K562 (cell line): ENCODE measurements at regions not wholly inside any gene's neighbourhood (a gene's known extent, or its start where the extent isn't known, plus 50 kb on each side); places are given as distances from the start of the nearest gene placed in this dataset.

Experiments used
- ATAC-seq: fragments of 200-7000 bp; cut with Tn5 transposase; 3 replicates; pipeline ENCODE4 v1.9.1; 2020; ENCODE audit warnings: moderate library complexity
- BruUV-seq: library from RNA; stranded (reverse); fragments of 400-500 nt; replicated peaks from 2 replicates; lab custom pipeline; 2021; lab: Mats Ljungman, UMichigan
- CTCF ChIA-PET: fragments of 300-600 bp; formaldehyde crosslinking; extraction: SDS; loops from one replicate; lab custom pipeline; 2021; ENCODE audit warnings: low intra/inter-chr PET ratio; lab: Yijun Ruan, JAX
- POLR2A ChIA-PET: fragments of 300-600, 350-650 bp; sonication (Branson Sonifier 250); formaldehyde crosslinking; extraction: SDS; loops from one replicate; lab custom pipeline; 2021; ENCODE audit warnings: antibody characterized with exemption, inconsistent platforms; lab: Yijun Ruan, JAX
- DNase-seq, 4 experiments: peaks; one replicate each; pipeline versions ENCODE4 v3.0.0 to v3.0.0-alpha.2; 2011 to 2018; ENCODE audit warnings: low spot score in 3 of 4, mixed read lengths in 3 of 4; ENCODE audit errors: extremely low read depth in 1 of 4
- FAIRE-seq: peaks from 2 replicates; lab custom pipeline; 2011; peaks lifted over from hg19 to GRCh38; lab: Jason Lieb, UNC
- H2AFZ ChIP-seq: 2 replicates; pipeline ENCODE4 v1.6.0; 2011; ENCODE audit warnings: low read depth, low read length, control low read depth, inconsistent platforms
- H3K27ac ChIP-seq: fragments of 200-600 bp; 3 replicates; pipeline ENCODE4 v1.8.0; 2011; ENCODE audit warnings: low read depth, mild to moderate bottlenecking, control low read depth, inconsistent platforms, low read length, moderate library complexity, mixed read lengths; ENCODE audit errors: extremely low read depth
- H3K27me3 ChIP-seq, 2 experiments: fragments of 300-600 bp in 1 of 2; 2 replicates in 1 of 2; 3 replicates in 1 of 2; pipeline versions ENCODE4 v1.6.0 to v1.8.0; 2011; ENCODE audit warnings: inconsistent platforms in 2 of 2, low read length in 2 of 2, mild to moderate bottlenecking in 1 of 2, mixed read lengths in 1 of 2, moderate library complexity in 1 of 2; ENCODE audit not compliant: control insufficient read depth in 2 of 2, insufficient read depth in 2 of 2
- H3K36me3 ChIP-seq: fragments of 300-600 bp; 3 replicates; pipeline ENCODE4 v1.8.0; 2011; ENCODE audit warnings: mild to moderate bottlenecking, low read length, inconsistent platforms; ENCODE audit not compliant: control insufficient read depth, insufficient read depth
- H3K4me1 ChIP-seq, 2 experiments: fragments of 200-600 bp in 1 of 2; replicated peaks in 1 of 2; 2 replicates in 1 of 2; 3 replicates in 1 of 2; pipeline versions ENCODE4 v1.5.1 to v1.8.0; 2011; ENCODE audit warnings: inconsistent platforms in 2 of 2, low read length in 2 of 2, mild to moderate bottlenecking in 1 of 2, mixed read lengths in 1 of 2, moderate library complexity in 1 of 2; ENCODE audit not compliant: control insufficient read depth in 2 of 2, insufficient read depth in 2 of 2
- H3K4me2 ChIP-seq: 2 replicates; pipeline ENCODE4 v1.6.1; 2011; ENCODE audit warnings: low read length, control low read depth, inconsistent platforms, mixed read lengths; ENCODE audit not compliant: insufficient read depth
- H3K4me3 ChIP-seq: fragments of 200-600 bp; sonication (generic), shearing (Covaris generic); 2 replicates; pipeline ENCODE4 v1.5.1; 2016; ENCODE audit warnings: control low read depth, inconsistent platforms
- H3K79me2 ChIP-seq: fragments of 200-600 bp; 3 replicates; pipeline ENCODE4 v1.8.0; 2011; ENCODE audit warnings: low read length, inconsistent platforms; ENCODE audit not compliant: control insufficient read depth, insufficient read depth
- H3K9ac ChIP-seq, 2 experiments: 2 replicates each; pipeline versions ENCODE4 v1.6.0 to v1.6.1; 2011; ENCODE audit warnings: low read depth in 2 of 2, low read length in 2 of 2, control low read depth in 1 of 2, inconsistent platforms in 1 of 2, mild to moderate bottlenecking in 1 of 2, mixed read lengths in 1 of 2; ENCODE audit not compliant: insufficient read depth in 1 of 2
- H3K9me1 ChIP-seq: one replicate; pipeline ENCODE4 v1.6.0; 2011; ENCODE audit warnings: inconsistent platforms, mild to moderate bottlenecking, low read length, moderate library complexity; ENCODE audit not compliant: control insufficient read depth, insufficient read depth
- H3K9me3 ChIP-seq: replicated peaks from 2 replicates; pipeline ENCODE4 v1.5.1; 2011; ENCODE audit warnings: low read depth, low read length, inconsistent platforms; ENCODE audit not compliant: control insufficient read depth, insufficient read depth
- H4K20me1 ChIP-seq: replicated peaks from 2 replicates; pipeline ENCODE4 v1.6.1; 2011; ENCODE audit warnings: low read length, inconsistent platforms, mixed read lengths; ENCODE audit not compliant: control insufficient read depth, insufficient read depth
- GATAD2A ChIP-seq: fragments of 450-650 bp; IDR thresholded peaks from 2 replicates; pipeline ENCODE4 v1.6.1; 2017
- GTF2E2 ChIP-seq: fragments of 200-800 bp; sonication (Bioruptor generic); IDR thresholded peaks from 2 replicates; pipeline ENCODE4 v1.6.1; 2016; ENCODE audit warnings: missing genetic modification characterization, missing compliant biosample characterization
- ILF3 ChIP-seq: fragments of 450-650 bp; IDR thresholded peaks from 2 replicates; pipeline ENCODE4 v1.6.1; 2018; ENCODE audit warnings: antibody characterized with exemption, mild to moderate bottlenecking, moderate library complexity, borderline replicate concordance
- RB1 ChIP-seq: fragments of 450-650 bp; IDR thresholded peaks from 2 replicates; pipeline ENCODE4 v1.6.1; 2017; ENCODE audit warnings: low read depth, mild to moderate bottlenecking
- SRSF1 ChIP-seq: fragments of 200-400 bp; formaldehyde crosslinking; IDR thresholded peaks from 2 replicates; pipeline ENCODE4 v1.6.1; 2017; ENCODE audit warnings: mild to moderate bottlenecking, low read depth, low read length, moderate library complexity
- WGBS: fragments of 100-300 bp; shearing (Covaris generic); methylation state at CpG from one replicate; pipeline ENCODE4 v1.1.6; 2016; ENCODE audit warnings: low coverage, mixed read lengths; ENCODE audit not compliant: insufficient coverage; ENCODE audit errors: missing lambda C conversion rate; 5-methylcytosine and 5-hydroxymethylcytosine counted together
- in situ Hi-C: fragments of 300-500 bp; cut with MboI; formaldehyde crosslinking; loops from 4 replicates; pipeline ENCODE4 v1.15.0; 2018; ENCODE audit warnings: inconsistent platforms, mixed read lengths
- intact Hi-C: fragments of 100-400 bp; cut with micrococcal nuclease; formaldehyde crosslinking; loops from 2 replicates; pipeline ENCODE4 v1.14.2; 2022
- TF ChIP-seq, protein P1 (sequence below): fragments of 450-650 bp; IDR thresholded peaks from 2 replicates; pipeline ENCODE4 v1.6.1; 2018; ENCODE audit not compliant: partially characterized antibody

DNA sequence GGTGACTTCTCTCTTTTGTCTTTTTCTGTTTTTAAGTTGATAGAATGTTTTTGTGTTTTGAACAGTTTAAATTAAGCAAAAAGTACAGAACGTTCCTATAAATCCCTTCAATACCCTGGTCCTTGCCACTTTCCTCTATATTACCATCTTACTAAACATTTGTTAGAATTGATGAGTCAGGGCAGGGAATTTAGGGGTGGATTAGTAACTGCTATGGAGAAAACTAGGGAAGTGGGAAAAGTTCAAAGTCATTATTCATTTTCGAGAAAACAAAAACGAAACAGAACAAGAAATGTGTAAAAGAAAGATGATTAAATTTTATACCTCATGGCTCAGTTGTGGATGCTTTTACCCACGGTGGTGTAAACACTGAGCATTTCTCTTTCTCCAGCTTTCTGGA is 240.4 kb upstream of the SULF2 start:
- Histone ChIP-seq H3K4me2 (no peak overlapping the region), H3K27me3 (peaks cover 0 to 11% of the 10 kb centered on the region in 2 experiments; a peak in 3 of 5 replicates), H3K79me2 (no peaks in the 10 kb centered on the region), H2AFZ (no peak overlapping the region), H3K36me3 (no peaks in the 10 kb centered on the region), H3K27ac (no peak overlapping the region), H3K4me1 (no peaks in the 10 kb centered on the region)
- ChIA-PET POLR2A (no interaction called here), CTCF (no interaction called here)
- in situ Hi-C loops, result no loop called here
- BruUV-seq, result no TSS peak
- ATAC-seq, result no peak
- DNase-seq, result no peak
- TF ChIP-seq ILF3 (no peak), RB1 (no peak), GTF2E2 (tag) (no peak), GATAD2A (no peak), SRSF1 (no peak)
- TF ChIP-seq, protein P1, sequence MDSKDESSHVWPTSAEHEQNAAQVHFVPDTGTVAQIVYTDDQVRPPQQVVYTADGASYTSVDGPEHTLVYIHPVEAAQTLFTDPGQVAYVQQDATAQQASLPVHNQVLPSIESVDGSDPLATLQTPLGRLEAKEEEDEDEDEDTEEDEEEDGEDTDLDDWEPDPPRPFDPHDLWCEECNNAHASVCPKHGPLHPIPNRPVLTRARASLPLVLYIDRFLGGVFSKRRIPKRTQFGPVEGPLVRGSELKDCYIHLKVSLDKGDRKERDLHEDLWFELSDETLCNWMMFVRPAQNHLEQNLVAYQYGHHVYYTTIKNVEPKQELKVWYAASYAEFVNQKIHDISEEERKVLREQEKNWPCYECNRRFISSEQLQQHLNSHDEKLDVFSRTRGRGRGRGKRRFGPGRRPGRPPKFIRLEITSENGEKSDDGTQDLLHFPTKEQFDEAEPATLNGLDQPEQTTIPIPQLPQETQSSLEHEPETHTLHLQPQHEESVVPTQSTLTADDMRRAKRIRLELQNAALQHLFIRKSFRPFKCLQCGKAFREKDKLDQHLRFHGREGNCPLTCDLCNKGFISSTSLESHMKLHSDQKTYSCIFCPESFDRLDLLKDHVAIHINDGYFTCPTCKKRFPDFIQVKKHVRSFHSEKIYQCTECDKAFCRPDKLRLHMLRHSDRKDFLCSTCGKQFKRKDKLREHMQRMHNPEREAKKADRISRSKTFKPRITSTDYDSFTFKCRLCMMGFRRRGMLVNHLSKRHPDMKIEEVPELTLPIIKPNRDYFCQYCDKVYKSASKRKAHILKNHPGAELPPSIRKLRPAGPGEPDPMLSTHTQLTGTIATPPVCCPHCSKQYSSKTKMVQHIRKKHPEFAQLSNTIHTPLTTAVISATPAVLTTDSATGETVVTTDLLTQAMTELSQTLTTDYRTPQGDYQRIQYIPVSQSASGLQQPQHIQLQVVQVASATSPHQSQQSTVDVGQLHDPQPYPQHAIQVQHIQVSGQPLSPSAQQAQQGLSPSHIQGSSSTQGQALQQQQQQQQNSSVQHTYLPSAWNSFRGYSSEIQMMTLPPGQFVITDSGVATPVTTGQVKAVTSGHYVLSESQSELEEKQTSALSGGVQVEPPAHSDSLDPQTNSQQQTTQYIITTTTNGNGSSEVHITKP, result no peak
- TF ChIP-seq, all 486 proteins: peak for 0
- Histone ChIP-seq H3K4me3 (no peak overlapping the region), H3K9me3 (no peaks in the 10 kb centered on the region), H3K9me1 (no peaks in the 10 kb centered on the region), H3K9ac (no peak overlapping the region), H4K20me1 (no peaks in the 10 kb centered on the region)
- 0% methylated on average over 4 of the region's 4 CpGs for WGBS
- intact Hi-C loops, result no loop called here
- FAIRE-seq, result no peak
